NB4 (cell line): ENCODE measurements at regions not wholly inside any gene's neighbourhood (a gene's known extent, or its start where the extent isn't known, plus 50 kb on each side); places are given as distances from the start of the nearest gene placed in this dataset.

Experiments
- TF ChIP-seq, protein P1 (sequence below): IDR thresholded peaks from one replicate; pipeline ENCODE4 v1.5.1; 2012; ENCODE audit warnings: low read depth, low read length
- TF ChIP-seq, protein P2 (sequence below): IDR thresholded peaks from 2 replicates; pipeline ENCODE4 v1.6.1; 2011; ENCODE audit warnings: low read depth, low read length

DNA sequence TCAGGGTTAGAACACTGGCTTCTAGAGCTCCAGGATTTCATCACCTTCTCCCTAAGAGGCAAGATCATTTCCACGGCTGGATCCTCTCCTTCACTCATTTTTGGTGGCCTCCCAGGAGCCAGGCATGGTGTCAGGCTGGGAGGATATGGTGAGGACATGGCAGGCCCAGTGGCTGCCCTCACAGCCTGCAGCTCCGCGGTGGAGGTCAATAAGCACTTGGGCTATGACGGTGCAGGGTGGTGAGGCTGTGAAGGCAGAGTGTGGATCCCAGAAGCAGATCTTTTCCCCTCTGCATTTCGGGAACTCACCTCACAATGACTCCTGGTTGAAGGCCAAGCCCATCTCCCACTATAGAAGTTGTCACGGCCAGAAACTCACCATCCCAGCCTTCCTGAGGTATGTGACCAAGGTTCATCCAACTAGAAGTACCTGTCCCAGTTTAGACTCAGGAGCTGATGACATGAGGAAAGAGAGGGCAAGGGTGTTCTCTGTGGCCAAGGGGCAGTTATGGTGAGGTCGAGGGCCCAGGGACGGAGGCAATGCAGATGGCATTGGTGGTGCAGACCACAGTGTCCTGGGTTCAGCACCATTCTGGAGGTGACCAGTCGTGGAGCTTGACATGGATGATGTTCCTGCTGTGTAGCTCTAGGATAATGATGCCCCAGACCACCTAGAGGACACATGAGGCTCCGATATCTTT is 100.1 kb upstream of the SMAD3 start:
- TF ChIP-seq, protein P1, sequence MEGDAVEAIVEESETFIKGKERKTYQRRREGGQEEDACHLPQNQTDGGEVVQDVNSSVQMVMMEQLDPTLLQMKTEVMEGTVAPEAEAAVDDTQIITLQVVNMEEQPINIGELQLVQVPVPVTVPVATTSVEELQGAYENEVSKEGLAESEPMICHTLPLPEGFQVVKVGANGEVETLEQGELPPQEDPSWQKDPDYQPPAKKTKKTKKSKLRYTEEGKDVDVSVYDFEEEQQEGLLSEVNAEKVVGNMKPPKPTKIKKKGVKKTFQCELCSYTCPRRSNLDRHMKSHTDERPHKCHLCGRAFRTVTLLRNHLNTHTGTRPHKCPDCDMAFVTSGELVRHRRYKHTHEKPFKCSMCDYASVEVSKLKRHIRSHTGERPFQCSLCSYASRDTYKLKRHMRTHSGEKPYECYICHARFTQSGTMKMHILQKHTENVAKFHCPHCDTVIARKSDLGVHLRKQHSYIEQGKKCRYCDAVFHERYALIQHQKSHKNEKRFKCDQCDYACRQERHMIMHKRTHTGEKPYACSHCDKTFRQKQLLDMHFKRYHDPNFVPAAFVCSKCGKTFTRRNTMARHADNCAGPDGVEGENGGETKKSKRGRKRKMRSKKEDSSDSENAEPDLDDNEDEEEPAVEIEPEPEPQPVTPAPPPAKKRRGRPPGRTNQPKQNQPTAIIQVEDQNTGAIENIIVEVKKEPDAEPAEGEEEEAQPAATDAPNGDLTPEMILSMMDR, result no peak
- TF ChIP-seq, protein P2, sequence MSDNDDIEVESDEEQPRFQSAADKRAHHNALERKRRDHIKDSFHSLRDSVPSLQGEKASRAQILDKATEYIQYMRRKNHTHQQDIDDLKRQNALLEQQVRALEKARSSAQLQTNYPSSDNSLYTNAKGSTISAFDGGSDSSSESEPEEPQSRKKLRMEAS, result no peak
